ENCODE measurements at regions not wholly inside any gene's neighbourhood (a gene's known extent, or its start where the extent isn't known, plus 50 kb on each side); places are given as distances from the start of the nearest gene placed in this dataset.

DNA sequence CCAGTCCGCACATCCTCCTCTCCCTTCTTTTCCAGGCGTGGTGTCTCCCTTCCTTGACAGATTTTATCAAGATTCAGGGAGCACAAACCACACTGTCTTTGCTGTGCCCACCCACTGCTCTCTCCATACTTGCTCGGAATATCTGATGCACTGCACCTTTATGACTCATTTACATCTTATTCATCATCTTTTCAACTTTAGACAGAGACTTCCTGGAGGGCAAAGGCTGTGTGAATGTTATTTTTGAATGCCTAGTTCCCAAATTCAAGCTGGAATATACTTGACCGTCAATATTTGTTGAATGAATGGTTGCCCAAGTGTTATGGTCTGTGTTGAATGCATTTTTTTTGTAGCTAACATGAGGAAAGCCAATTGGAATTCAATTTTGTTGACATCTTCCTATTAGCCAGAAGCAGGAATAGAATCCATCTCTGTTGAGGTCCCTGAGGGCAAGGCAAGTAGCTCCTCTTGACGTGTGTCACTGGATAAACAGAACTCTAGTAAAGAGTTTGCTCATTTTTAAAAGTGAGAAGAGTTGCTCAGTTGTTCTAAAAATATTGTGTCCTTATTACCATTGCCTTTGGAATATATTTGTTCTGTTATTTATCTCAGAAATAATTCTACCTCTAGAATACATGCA lies 95.0 kb downstream of the KLF6 start:
- DNase-seq, result no peak

- no peak for DNase-seq
Measured at GRCh38 chr10:3687510-3688081, 97.4 kb downstream of the KLF6 start.

GRCh38 chr10:3685384-3685783 lies 99.6 kb downstream of the KLF6 start:
- no peak for DNase-seq

- no peak for DNase-seq
Measured at GRCh38 chr10:3684891-3685290, 100.1 kb downstream of the KLF6 start.

DNA sequence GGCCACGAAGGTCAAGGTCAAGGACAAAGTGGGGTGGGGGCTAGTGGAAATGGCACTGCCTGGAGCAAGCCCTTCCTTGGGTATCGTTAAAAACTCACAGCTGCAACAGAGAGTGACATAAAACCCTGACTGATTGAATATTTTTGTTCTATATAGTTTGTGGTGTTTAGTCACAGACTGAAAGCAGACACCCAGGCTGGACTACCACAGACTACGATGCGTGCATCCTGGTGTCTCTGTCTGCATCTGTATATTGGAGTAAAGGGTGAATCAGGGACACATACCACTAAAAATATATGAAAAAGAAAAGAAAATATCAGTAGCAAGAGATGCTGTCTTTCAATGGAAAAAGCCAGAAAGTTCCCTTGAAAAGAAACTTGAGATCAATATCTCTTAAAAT lies 101.4 kb downstream of the KLF6 start:
- no peak for DNase-seq

GRCh38 chr10:3682745-3683144 lies 102.3 kb downstream of the KLF6 start:
- DNase-seq, result no peak

DNA sequence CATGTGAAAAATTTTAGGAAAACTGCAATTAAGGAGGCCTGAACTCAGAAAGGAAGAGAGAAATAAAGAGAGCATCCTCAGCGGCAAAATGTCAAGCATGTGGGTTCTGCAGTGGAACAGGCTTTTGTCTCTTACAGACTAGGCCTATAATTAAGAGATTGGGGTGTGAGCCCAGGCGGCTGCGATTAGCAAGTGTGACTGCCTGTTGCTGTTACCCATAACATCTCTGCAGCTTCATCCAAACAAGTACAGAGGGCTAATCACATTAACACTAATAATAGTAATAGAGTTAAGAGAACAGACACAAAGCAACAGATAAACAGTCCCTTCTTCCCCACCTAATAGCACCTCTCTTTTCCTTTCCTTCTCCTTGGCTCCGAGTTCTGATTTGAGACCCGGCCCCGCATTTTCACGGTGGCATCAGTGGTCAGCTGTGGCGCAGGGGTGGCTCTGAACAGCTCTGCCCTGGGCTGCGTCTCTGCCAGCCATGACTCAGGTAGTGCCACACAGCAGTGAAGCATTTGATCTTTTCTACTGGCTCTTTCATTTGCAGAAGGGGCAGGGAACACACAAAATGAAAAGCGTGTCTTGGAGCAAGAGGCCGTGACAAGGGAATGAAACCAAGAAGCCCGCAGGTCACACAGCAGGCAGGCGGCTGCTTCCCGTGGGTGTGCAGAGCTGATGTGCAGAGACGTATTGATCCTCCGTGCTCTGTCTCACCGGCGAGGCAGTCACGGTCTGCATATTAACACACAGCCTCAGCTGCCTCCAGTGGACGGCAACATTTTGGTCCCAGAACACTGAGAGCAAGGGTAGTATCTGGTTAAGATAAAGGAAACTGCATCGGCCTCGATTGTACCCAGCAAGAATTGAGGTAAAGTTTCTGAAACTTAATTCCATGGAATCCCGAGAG lies 103.1 kb downstream of the KLF6 start:
- DNase-seq, result no peak

- DNase-seq, result no peak
Measured at GRCh38 chr10:3679950-3680629, 104.9 kb downstream of the KLF6 start.

- DNase-seq, result no peak
Measured at GRCh38 chr10:3678629-3679227, 106.3 kb downstream of the KLF6 start.

DNA sequence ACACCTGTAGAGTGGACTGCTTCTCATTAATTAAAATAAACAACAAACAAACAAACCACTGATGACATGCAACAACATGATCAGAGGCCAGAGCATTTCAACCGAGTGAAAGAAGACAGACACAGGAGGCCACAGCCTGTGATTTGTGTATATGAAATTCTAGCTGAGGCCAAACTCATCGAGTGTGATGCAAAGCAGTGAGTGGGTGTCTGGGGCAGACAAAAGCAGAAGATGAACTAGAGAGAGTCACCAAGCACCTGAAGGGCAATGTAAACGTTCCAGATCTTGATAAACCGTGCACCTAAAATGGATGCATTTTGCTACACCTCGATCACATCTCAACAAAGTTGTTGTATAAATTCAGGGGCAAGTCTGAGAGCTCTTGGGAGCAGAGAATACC lies 108.4 kb downstream of the KLF6 start:
- no peak for DNase-seq

DNA sequence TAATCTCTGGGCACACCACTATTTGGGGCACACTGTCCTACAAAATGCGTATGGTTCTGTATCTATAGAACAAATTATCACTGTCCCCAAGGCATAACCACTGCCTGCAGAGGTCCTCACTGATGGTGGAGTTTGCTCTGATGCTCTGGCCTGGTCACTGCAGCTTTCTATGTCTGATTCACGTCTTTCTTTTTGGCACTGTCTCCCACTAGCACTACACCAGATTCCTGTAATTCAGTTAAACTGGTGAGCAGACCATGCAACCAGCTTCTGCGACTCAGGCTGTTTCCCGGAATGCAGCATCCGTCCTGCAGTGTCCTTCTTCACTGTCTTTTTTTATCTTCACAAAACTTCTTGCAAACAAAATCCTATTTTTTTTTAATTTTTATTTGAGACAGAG lies 112.8 kb downstream of the KLF6 start:
- no peak for DNase-seq

- DNase-seq, result no peak
Measured at GRCh38 chr10:3671386-3671955, 113.5 kb downstream of the KLF6 start.

GRCh38 chr10:3668966-3669330 lies 116.1 kb downstream of the KLF6 start:
- no peak for DNase-seq

- no peak for DNase-seq
Measured at GRCh38 chr10:3668276-3668965, 116.6 kb downstream of the KLF6 start.

GRCh38 chr10:3666525-3667302 lies 118.3 kb downstream of the KLF6 start:
- no peak for DNase-seq

GRCh38 chr10:3665316-3665908 lies 119.6 kb downstream of the KLF6 start:
- DNase-seq, result no peak

DNA sequence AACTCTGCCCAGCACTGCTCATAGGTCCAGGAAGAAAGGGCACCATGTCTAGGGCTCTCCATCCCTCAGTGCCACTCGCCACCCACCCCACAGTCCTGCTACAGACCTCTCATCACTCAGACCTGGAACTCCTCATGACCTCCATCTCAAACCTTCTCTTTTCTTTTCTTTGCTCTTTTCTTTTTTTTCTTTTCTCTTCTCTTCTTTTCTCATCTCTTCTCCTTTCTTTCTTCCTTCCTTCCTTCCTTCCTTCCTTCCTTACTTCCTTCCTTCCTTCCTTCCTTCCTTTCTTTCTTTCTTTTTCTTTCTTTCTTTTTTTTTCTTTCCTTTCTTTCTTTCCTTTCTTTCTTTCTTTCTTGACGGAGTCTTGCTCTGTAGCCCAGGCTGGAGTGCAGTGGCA lies 122.2 kb downstream of the KLF6 start:
- DNase-seq, result no peak

DNA sequence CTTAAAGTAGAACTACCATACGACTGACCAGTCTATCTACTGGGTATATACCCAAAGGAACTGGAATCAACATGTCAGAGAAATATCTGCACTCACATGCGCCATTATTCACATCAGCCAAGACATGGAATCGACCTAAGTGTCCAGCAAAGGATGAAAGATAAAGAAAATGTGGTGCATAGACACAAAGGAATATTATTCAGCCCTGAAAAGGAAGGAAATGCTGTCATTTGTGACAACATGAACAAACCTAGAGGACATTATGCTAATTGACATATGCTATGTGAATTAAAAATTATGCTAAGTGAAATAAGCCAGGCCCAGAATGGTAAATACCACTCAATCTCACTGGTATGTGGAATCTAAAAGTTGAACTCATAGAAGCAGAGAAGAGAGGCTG lies 123.7 kb downstream of the KLF6 start:
- no peak for DNase-seq

- DNase-seq, result no peak
Measured at GRCh38 chr10:3660753-3661152, 124.3 kb downstream of the KLF6 start.

GRCh38 chr10:3659203-3659917 lies 125.6 kb downstream of the KLF6 start:
- DNase-seq, result no peak
